Right lung (tissue), 2 donors: ENCODE measurements at regions not wholly inside any gene's neighbourhood (a gene's known extent, or its start where the extent isn't known, plus 50 kb on each side); places are given as distances from the start of the nearest gene placed in this dataset.

ENCODE experiments used
- DNase-seq, 2 donors: peaks; one replicate each; pipeline ENCODE4 v3.0.0-alpha.2; 2013

DNA sequence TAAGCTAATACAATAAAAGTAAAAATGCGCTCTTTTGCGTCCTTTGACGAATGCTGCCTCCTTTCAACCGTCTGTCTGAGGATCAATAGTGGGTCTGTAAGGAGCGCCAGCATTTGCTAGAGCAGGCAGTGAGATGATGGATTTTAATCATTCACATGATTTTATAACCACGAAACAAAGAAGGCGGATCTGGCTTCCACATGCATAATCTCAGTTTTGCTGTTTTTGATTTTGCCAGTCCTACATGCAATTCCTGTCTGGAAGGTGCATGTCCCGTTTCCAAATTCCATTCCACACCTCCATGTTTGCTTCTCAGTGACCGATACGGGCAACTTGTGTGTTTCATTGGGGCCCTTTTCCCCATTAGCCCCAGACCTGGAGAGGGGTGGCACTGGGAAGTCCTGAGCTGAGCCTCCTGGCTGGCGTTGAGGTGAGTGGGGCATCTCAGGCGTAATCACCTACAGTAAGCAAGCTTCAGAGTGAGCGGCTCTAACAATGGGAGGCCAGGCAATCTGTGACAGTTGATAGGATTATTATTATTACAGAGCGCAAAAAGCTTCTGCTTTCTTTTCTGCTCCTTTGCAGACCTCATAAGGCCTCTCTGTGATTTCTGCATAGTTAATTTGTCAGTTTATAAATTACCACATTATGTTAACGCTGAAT lies 405.4 kb downstream of the ZSWIM6 start:
- DNase-seq, result no peak

DNA sequence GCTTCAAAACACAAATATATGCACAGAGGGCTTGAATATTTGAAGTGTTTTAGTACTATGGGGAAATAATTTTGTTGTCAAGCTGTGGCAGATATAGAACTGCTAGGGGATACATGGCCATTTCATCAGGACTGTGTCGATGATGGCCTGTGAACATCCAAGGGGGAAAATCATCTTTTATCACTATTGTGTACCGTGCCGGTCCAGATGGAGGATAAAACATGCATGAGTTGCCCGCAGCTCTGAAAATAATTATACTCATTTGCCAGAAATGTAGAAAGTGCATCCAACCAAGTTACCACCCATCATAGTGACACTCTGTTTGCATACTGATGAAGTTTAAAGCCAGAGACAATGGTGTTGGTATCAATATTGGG lies 405.9 kb downstream of the ZSWIM6 start:
- no peak for DNase-seq

GRCh38 chr5:61738446-61738845 lies 406.4 kb downstream of the ZSWIM6 start:
- no peak for DNase-seq

DNA sequence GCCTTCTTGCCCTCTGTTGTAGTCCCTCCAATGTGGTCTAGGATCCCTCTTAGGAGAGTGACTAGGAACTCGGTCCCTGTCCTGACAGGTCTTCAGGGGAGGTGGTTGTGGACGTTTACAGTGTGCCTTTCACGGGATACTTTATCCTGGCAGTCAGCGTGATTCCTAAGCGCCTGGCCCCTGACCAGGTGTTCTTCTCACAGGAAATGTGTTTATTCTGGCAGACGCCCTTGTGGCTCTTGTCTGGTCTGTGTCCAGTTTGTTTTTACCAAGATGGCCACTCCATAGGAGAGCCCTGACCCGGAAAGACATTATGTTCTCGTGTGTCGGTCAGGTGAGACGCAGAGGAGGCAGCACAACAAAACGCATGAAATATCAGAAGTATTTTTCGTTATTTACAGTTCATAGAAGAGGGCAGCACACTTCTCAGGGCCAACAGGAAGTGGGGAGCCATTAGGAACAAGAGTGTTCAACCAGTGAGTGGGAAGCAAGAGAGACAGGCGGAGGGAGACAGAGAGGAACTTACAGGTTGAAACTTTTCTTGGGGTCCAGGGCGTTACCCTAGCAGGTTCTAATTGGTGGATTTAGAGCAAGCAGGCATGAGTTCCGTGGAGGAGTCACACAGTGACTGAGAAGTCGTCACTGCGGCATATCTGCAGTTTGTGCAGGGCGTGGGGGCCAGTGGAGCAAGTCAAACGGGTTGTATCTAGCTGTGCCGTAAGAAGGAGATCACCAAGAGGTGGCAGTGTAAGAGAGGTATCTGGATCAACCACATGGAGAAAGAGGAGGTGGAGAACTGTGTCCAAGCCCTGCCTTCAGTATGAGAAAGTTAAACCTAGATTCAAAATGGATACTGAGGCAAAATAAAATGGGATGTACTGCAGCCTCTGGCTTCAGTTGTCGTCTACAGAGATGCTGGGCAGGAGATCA lies 412.9 kb downstream of the ZSWIM6 start:
- no peak for DNase-seq

DNA sequence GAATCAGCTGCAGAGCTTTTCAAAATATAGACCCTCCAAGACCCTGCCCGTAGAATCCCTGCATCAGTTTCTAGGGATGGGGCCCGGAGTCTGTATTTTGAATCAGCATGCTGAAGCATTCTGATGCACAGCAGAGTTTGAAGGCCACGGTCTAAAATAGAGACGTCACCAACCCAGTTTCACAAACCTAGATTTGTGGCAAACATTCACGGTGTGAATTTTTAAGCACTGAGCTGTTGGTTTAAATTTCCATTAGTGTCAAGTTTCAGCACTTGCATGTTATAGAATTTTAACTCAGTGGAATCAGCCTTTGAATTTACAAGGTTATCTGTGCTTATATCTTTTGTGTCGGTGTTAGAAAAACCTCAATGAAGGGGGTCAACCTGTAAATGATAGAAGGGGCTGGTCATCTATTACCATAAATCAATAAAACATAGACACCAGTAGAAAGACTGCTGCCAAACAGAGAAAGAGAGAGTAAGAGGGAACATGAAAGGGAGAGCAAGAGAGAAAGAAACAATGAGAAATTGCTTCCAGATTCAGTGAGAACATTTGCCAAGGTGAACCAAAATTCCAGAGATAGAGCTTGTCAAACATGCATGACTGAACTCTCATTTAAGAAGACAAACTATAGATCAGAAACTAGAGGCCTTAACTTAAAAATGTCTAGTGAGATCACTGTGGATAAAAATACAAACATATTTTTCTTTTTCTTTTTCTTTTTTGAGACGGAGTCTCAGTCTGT lies 414.9 kb downstream of the ZSWIM6 start:
- no peak for DNase-seq

DNA sequence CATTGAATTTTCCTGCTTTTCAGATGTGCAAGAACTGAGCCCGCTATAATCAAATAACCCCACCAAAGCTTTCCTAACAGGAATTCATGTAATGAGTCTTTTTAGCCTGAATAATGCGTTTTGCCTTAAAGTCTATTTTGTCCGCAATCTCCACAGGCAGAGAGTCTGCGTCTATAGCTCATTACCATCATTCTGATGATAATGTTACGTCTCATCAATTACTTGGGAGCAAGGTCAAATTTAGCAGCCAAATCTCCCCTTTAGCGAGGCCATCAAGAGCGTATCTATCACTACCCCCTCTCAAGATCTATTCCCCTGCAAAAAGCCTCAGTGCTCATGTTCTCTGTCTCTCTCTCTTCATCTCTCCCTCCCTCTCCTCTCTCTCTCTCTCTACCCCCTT lies 416.1 kb downstream of the ZSWIM6 start:
- no peak for DNase-seq

DNA sequence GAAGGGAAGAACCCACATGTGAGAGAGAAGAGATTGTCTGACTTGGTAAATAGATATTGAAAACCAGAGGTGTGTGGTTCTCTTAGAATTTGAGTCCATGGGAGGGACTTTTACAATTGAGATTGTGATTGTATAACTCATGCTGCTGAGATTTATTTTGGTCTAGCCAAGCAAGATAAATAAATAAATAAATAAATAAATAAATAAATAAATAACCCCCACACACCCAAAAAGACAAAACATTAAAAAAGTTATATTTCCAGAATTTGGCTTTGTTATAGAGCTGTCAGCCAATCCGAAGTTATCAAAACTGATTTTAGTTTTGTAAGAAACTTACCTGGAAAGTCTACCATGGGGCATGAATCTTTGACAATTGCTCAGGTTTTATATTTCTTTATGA lies 416.6 kb downstream of the ZSWIM6 start:
- DNase-seq, result no peak

GRCh38 chr5:61752588-61752987 lies 420.5 kb downstream of the ZSWIM6 start:
- no peak for DNase-seq

DNA sequence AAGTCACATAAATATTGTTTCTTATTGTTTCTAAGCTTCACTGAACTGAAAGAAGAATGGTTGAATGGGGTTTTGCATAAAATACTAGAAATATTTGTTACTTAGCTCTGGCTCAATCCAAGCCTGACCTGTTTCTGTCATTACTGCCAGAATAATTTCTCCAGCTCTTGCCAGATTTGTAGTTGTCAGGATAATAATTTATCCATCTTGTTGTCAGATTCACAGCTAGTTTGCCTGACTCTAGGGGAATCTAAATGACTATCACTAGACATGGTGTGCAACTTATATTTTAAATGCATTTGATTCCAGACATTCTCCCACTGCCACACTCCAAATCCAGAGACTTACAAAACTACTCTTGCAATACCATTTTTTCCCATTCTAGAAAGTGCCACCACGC lies 422.7 kb downstream of the ZSWIM6 start:
- DNase-seq, result no peak

DNA sequence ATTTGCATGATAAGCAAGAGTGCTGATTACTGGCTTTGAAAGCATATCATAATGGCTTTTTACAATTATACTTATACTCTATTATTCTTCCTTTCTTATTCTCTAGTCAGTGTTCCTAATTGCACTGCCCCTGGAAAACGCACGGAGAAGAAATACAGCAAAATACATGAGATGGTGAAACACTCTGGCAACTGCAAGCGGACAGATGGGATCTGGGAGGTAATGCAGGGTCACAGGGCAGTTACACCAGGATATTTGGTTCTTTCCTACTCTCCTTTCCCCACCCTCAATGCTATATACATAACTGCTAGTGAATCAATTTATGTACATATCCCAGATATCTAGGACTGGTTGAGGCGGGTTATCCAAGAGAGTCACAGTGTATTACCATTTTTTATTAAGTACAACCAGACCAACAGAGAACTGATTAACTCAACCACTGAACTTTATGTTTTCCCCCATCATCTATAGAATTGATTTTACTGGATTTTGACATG lies 423.7 kb downstream of the ZSWIM6 start:
- no peak for DNase-seq

DNA sequence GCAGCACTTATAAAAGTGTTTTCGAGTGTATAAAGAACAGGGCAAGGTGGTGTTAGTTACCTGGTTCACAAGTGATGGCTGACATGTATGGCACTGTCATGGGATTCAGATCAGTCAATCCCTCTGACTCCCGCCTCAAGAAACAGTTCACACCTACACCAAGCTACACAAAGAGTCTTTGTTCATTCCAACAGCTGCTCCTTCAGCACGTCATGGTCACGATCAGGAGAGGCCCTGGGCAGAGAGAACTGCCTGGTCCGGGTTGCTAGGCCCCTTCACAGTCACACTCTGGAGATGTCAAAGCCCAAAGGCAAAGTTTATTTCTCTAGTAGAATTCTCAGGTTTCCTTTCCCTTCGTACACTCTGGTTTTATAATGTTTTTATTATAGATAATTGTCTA lies 426.7 kb downstream of the ZSWIM6 start:
- no peak for DNase-seq

DNA sequence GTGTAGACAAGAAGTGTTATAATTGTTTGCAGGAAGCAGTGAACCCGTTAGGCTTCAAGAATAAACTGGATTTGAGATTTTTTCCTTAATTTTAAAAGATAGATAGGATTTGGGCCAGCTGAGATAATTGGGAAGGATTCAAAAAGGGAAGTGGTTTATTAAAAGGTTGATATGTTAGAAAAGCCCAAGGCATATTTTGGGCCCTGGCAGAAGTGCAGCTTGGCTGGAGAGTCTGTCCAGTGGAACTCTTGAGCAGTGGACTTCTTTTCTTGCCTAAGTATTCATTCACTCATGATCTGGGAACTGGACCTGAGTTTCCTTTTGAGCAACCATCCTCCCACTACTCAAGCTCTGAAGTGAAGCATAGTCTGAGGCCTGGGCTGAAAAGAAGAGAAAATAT lies 433.4 kb downstream of the ZSWIM6 start:
- DNase-seq, result no peak

- DNase-seq, result no peak
Measured at GRCh38 chr5:61766141-61766540, 434.1 kb downstream of the ZSWIM6 start.

GRCh38 chr5:61767231-61768080 lies 435.4 kb downstream of the ZSWIM6 start:
- no peak for DNase-seq

- DNase-seq, result no peak
Measured at GRCh38 chr5:61768692-61769281, 436.7 kb downstream of the ZSWIM6 start.

- no peak for DNase-seq
Measured at GRCh38 chr5:61771062-61771461, 439.0 kb downstream of the ZSWIM6 start.

DNA sequence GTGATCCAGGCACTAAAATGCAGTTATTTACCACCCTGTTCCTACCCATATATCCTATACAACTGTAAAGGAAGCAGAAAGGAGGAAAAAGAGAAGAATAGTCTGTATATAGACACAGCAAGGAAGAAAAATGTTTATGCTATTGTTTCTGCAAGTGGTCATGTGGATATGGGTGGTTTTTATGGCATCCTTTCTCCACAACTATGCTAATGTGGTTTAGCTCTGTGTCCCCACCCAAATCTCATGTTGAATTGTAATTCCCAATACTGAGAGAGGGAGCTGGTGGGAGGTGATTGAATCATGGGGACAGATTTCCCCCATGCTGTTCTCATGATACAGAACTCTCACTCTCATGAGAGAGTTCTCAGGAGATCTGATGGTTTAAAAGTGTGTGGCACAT lies 439.8 kb downstream of the ZSWIM6 start:
- no peak for DNase-seq

- peak; percentile 72 to 77 for DNase-seq
Measured at GRCh38 chr5:61775901-61776300, 443.8 kb downstream of the ZSWIM6 start.

- DNase-seq, result no peak
Measured at GRCh38 chr5:61777292-61777691, 445.2 kb downstream of the ZSWIM6 start.

GRCh38 chr5:61779743-61780142 lies 447.7 kb downstream of the ZSWIM6 start:
- no peak for DNase-seq

DNA sequence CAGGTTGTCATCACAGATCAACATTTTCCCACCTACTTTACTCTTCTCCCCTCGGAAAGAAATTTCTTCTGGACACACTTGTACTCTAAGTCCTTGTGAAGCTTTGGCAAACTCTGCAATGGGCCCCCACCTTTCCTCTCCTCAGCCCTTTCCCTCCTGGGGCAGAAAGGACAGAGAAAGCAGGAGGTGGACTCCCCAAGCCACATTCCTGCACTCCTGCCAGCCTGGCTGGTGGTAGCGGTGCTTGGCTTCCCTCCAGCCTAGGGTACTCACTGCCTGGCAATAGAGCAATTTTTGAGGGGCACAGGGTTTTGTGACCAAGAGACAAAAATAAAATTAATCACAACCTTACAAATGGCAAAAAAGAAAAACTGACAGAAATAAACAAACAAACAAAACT lies 451.4 kb downstream of the ZSWIM6 start:
- DNase-seq, result no peak
